ENCODE measurements at regions not wholly inside any gene's neighbourhood (a gene's known extent, or its start where the extent isn't known, plus 50 kb on each side); places are given as distances from the start of the nearest gene placed in this dataset.
A peak's percentile ranks its signal among the peaks of the same experiment; 100 is the strongest.

- peak; percentile 28 for DNase-seq (ENCODE audit: low read depth)
Measured at GRCh38 chr1:82491301-82492048, 690.7 kb downstream of the ADGRL2 start.

- DNase-seq (ENCODE audit: low read depth): no peak
Measured at GRCh38 chr1:82487778-82488177, 687.0 kb downstream of the ADGRL2 start.

- peak; percentile 5 for DNase-seq (ENCODE audit: low read depth)
Measured at GRCh38 chr1:82486969-82487368, 686.2 kb downstream of the ADGRL2 start.

- DNase-seq (ENCODE audit: low read depth): no peak
Measured at GRCh38 chr1:82486468-82486867, 685.7 kb downstream of the ADGRL2 start.

GRCh38 chr1:82485591-82486369, 685.0 kb downstream of the ADGRL2 start:
- peak; percentile 8 for DNase-seq (ENCODE audit: low read depth)

- DNase-seq (ENCODE audit: low read depth): no peak
Measured at GRCh38 chr1:82483146-82483545, 682.4 kb downstream of the ADGRL2 start.

GRCh38 chr1:82478916-82479315, 678.2 kb downstream of the ADGRL2 start:
- DNase-seq (ENCODE audit: low read depth): no peak

GRCh38 chr1:82472489-82473131, 671.9 kb downstream of the ADGRL2 start:
- no peak for DNase-seq (ENCODE audit: low read depth)

- DNase-seq (ENCODE audit: low read depth): no peak
Measured at GRCh38 chr1:82466891-82467290, 666.2 kb downstream of the ADGRL2 start.

- no peak for DNase-seq (ENCODE audit: low read depth)
Measured at GRCh38 chr1:82466416-82466815, 665.7 kb downstream of the ADGRL2 start.

GRCh38 chr1:82465024-82465423, 664.3 kb downstream of the ADGRL2 start:
- no peak for DNase-seq (ENCODE audit: low read depth)

- no peak for DNase-seq (ENCODE audit: low read depth)
Measured at GRCh38 chr1:82464362-82465001, 663.7 kb downstream of the ADGRL2 start.

- DNase-seq (ENCODE audit: low read depth): no peak
Measured at GRCh38 chr1:82463951-82464350, 663.2 kb downstream of the ADGRL2 start.

- DNase-seq (ENCODE audit: low read depth): no peak
Measured at GRCh38 chr1:82462366-82462765, 661.6 kb downstream of the ADGRL2 start.

- no peak for DNase-seq (ENCODE audit: low read depth)
Measured at GRCh38 chr1:82455342-82455741, 654.6 kb downstream of the ADGRL2 start.

GRCh38 chr1:82454431-82454830, 653.7 kb downstream of the ADGRL2 start:
- DNase-seq (ENCODE audit: low read depth): no peak

- no peak for DNase-seq (ENCODE audit: low read depth)
Measured at GRCh38 chr1:82453511-82454185, 652.9 kb downstream of the ADGRL2 start.

GRCh38 chr1:82452096-82452495, 651.4 kb downstream of the ADGRL2 start:
- no peak for DNase-seq (ENCODE audit: low read depth)

GRCh38 chr1:82451191-82451590, 650.5 kb downstream of the ADGRL2 start:
- no peak for DNase-seq (ENCODE audit: low read depth)

GRCh38 chr1:82449506-82450057, 648.8 kb downstream of the ADGRL2 start:
- no peak for DNase-seq (ENCODE audit: low read depth)

GRCh38 chr1:82446955-82447354, 646.2 kb downstream of the ADGRL2 start:
- no peak for DNase-seq (ENCODE audit: low read depth)

- DNase-seq (ENCODE audit: low read depth): no peak
Measured at GRCh38 chr1:82446236-82446635, 645.5 kb downstream of the ADGRL2 start.

Data from GM04504 (cell line).